Mesothelial cell of epicardium (in vitro differentiated cells): ENCODE measurements at regions not wholly inside any gene's neighbourhood (a gene's known extent, or its start where the extent isn't known, plus 50 kb on each side); places are given as distances from the start of the nearest gene placed in this dataset.
A peak's percentile ranks its signal among the peaks of the same experiment; 100 is the strongest.

Experiments used
- DNase-seq, 2 experiments: peaks; one replicate each; pipeline ENCODE4 v3.0.0; 2021; ENCODE audit warnings: low spot score in 2 of 2; ENCODE audit not compliant: unreplicated experiment in 2 of 2
- H3K27ac Mint-ChIP-seq: 2 replicates; pipeline ENCODE4 v1.8.0; 2021; ENCODE audit warnings: mixed read lengths
- H3K27me3 Mint-ChIP-seq: 2 replicates; pipeline ENCODE4 v1.8.0; 2021; ENCODE audit warnings: low read depth, mixed read lengths
- H3K36me3 Mint-ChIP-seq: 2 replicates; pipeline ENCODE4 v1.8.0; 2021; ENCODE audit warnings: mixed read lengths
- H3K4me1 Mint-ChIP-seq: 2 replicates; pipeline ENCODE4 v1.8.0; 2021; ENCODE audit warnings: mixed read lengths
- H3K4me3 Mint-ChIP-seq: 2 replicates; pipeline ENCODE4 v1.8.0; 2021; ENCODE audit warnings: mild to moderate bottlenecking, moderate library complexity, mixed read lengths
- H3K9me3 Mint-ChIP-seq: 2 replicates; pipeline ENCODE4 v1.8.0; 2021; ENCODE audit warnings: mixed read lengths
- CTCF ChIP-seq: fragments of 200-600 bp; sonication (generic); IDR thresholded peaks from one replicate; pipeline ENCODE4 v1.5.0; 2021; ENCODE audit warnings: antibody characterized with exemption; ENCODE audit not compliant: unreplicated experiment

GRCh38 chr10:43945094-43945730 lies 296.5 kb upstream of the ZNF32 start:
- peaks cover 35% of the 10 kb centered on the region for H3K4me1 Mint-ChIP-seq
- H3K4me3 Mint-ChIP-seq = no peak overlapping the region
- H3K9me3 Mint-ChIP-seq = peaks cover 18% of the 10 kb centered on the region
- peaks cover 20% of the 10 kb centered on the region for H3K27me3 Mint-ChIP-seq
- no peak overlapping the region for H3K27ac Mint-ChIP-seq
- DNase-seq = peak in 1 of 2 experiments; percentile 21
- H3K36me3 Mint-ChIP-seq = no peaks in the 10 kb centered on the region
- TF ChIP-seq CTCF = no peak

- no peak for TF ChIP-seq CTCF
- Mint-ChIP-seq H3K9me3 (peaks cover 17% of the 10 kb centered on the region), H3K4me3 (no peak overlapping the region), H3K4me1 (peaks cover 42% of the 10 kb centered on the region), H3K36me3 (no peaks in the 10 kb centered on the region), H3K27me3 (peaks cover 23% of the 10 kb centered on the region), H3K27ac (peak overlapping the region; percentile 32)
- peak in 1 of 2 experiments; percentile 28 for DNase-seq
Measured at GRCh38 chr10:43944381-43945093, 295.9 kb upstream of the ZNF32 start.

DNA sequence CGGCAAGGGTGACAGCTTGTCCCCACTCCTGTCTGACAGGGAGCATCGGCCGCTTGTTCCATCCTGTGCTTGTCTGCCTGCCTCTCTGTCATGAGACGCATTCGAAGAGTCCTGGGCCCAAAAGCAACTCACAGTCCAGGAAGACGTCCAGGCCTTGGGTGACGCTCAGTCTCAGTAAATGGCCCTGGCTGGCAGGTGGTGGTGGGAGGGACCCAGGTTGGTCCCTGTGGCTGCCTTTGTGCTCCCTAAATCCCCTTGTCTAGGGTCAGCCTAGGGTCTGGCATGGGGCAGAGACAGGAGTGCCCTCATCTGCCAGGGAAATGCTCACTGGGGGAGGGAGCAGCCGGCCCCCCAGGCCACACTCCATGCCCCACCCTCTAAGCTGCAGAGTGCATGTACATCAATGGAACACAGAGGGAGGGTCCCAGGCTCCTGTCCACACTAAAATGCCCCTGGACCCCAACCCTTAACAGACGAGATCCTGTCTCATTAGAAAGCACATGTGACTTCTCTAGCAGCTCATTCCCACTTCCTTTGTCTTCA lies 295.2 kb upstream of the ZNF32 start:
- H3K27ac Mint-ChIP-seq = no peak overlapping the region
- no peak overlapping the region for H3K4me3 Mint-ChIP-seq
- no peaks in the 10 kb centered on the region for H3K36me3 Mint-ChIP-seq
- peaks cover 17% of the 10 kb centered on the region for H3K9me3 Mint-ChIP-seq
- peaks cover 42% of the 10 kb centered on the region for H3K4me1 Mint-ChIP-seq
- H3K27me3 Mint-ChIP-seq = peaks cover 21% of the 10 kb centered on the region
- DNase-seq = peak in 1 of 2 experiments; percentile 26
- TF ChIP-seq CTCF = no peak

GRCh38 chr10:43943119-43943817 lies 294.6 kb upstream of the ZNF32 start:
- Mint-ChIP-seq H3K36me3 (no peaks in the 10 kb centered on the region), H3K27ac (no peak overlapping the region), H3K27me3 (peaks cover 18% of the 10 kb centered on the region), H3K9me3 (peaks cover 12% of the 10 kb centered on the region), H3K4me3 (no peak overlapping the region), H3K4me1 (peaks cover 42% of the 10 kb centered on the region)
- no peak for TF ChIP-seq CTCF
- DNase-seq = peak in 1 of 2 experiments; percentile 17

GRCh38 chr10:43942096-43942850 lies 293.6 kb upstream of the ZNF32 start:
- Mint-ChIP-seq H3K4me1 (peaks cover 42% of the 10 kb centered on the region), H3K4me3 (no peak overlapping the region), H3K27me3 (peaks cover 18% of the 10 kb centered on the region), H3K9me3 (peaks cover 10% of the 10 kb centered on the region), H3K27ac (no peak overlapping the region), H3K36me3 (no peaks in the 10 kb centered on the region)
- DNase-seq = peak in 1 of 2 experiments; percentile 35
- no peak for TF ChIP-seq CTCF
